Calu3 (cell line): ENCODE measurements at regions not wholly inside any gene's neighbourhood (a gene's known extent, or its start where the extent isn't known, plus 50 kb on each side); places are given as distances from the start of the nearest gene placed in this dataset.

Experiments used
- BruUV-seq: library from RNA; stranded (reverse); fragments of 400-500 nt; replicated peaks from 2 replicates; lab custom pipeline; 2021; lab: Mats Ljungman, UMichigan
- CTCF ChIA-PET: fragments of 300-600 bp; sonication (Branson Sonifier 250); formaldehyde crosslinking; loops from one replicate; lab custom pipeline; 2022; ENCODE audit warnings: antibody characterized with exemption; lab: Charles Lee
- DNase-seq: peaks from one replicate; pipeline ENCODE4 v3.0.0; 2022
- H3K27ac Mint-ChIP-seq: one replicate; pipeline ENCODE4 v1.8.0; 2022; ENCODE audit warnings: mixed read lengths; ENCODE audit not compliant: unreplicated experiment
- H3K27me3 Mint-ChIP-seq: one replicate; pipeline ENCODE4 v1.8.0; 2022; ENCODE audit warnings: mixed read lengths; ENCODE audit not compliant: unreplicated experiment
- H3K36me3 Mint-ChIP-seq: one replicate; pipeline ENCODE4 v1.8.0; 2022; ENCODE audit warnings: mild to moderate bottlenecking, moderate library complexity, mixed read lengths; ENCODE audit not compliant: insufficient read depth, unreplicated experiment
- H3K4me1 Mint-ChIP-seq: one replicate; pipeline ENCODE4 v1.8.0; 2022; ENCODE audit warnings: mild to moderate bottlenecking, low read depth, mixed read lengths; ENCODE audit not compliant: unreplicated experiment
- H3K4me3 Mint-ChIP-seq: one replicate; pipeline ENCODE4 v1.8.0; 2022; ENCODE audit warnings: mild to moderate bottlenecking, low read depth, moderate library complexity, mixed read lengths; ENCODE audit not compliant: unreplicated experiment
- H3K9me3 Mint-ChIP-seq: one replicate; pipeline ENCODE4 v1.8.0; 2022; ENCODE audit warnings: low read depth, mixed read lengths; ENCODE audit not compliant: unreplicated experiment
- intact Hi-C: fragments of 100-400 bp; cut with micrococcal nuclease; formaldehyde crosslinking; loops from one replicate; pipeline ENCODE4 v1.10.0; 2022; ENCODE audit not compliant: unreplicated experiment
- TF ChIP-seq, protein P1 (sequence below): fragments of 200-600 bp; IDR thresholded peaks from one replicate; pipeline ENCODE4 v1.8.0; 2022; ENCODE audit warnings: antibody characterized with exemption; ENCODE audit not compliant: unreplicated experiment

DNA sequence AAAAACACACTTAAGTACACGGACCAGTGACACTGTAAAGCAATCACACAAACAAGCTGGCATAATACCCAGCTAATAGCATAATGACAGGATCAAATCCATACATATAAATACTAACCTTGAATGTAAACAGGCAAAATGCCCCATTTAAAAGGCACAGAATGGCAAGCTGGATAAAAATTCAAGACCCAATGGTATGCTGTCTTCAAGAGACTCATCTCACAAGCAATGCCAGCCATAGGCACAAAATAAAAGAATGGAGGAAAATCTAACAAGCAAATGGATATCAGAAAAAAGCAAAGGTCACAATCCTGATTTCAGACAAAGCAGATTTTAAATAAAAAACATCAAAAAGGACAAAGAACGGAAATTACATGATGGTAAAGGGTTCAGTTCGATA lies 79.1 kb upstream of the PTGFR start:
- Mint-ChIP-seq H3K27me3 (no peaks in the 10 kb centered on the region), H3K9me3 (no peaks in the 10 kb centered on the region), H3K27ac (no peak overlapping the region), H3K36me3 (no peaks in the 10 kb centered on the region), H3K4me3 (no peak overlapping the region), H3K4me1 (no peaks in the 10 kb centered on the region)
- CTCF ChIA-PET, result no interaction called here
- no peak for DNase-seq
- intact Hi-C loops, result loop anchor here (10.0 kb wide), 1 partner anchor 193 kb away; no protein-coding TSS in a partner anchor
- TF ChIP-seq, protein P1, sequence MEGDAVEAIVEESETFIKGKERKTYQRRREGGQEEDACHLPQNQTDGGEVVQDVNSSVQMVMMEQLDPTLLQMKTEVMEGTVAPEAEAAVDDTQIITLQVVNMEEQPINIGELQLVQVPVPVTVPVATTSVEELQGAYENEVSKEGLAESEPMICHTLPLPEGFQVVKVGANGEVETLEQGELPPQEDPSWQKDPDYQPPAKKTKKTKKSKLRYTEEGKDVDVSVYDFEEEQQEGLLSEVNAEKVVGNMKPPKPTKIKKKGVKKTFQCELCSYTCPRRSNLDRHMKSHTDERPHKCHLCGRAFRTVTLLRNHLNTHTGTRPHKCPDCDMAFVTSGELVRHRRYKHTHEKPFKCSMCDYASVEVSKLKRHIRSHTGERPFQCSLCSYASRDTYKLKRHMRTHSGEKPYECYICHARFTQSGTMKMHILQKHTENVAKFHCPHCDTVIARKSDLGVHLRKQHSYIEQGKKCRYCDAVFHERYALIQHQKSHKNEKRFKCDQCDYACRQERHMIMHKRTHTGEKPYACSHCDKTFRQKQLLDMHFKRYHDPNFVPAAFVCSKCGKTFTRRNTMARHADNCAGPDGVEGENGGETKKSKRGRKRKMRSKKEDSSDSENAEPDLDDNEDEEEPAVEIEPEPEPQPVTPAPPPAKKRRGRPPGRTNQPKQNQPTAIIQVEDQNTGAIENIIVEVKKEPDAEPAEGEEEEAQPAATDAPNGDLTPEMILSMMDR, result no peak
- BruUV-seq, result no TSS peak

DNA sequence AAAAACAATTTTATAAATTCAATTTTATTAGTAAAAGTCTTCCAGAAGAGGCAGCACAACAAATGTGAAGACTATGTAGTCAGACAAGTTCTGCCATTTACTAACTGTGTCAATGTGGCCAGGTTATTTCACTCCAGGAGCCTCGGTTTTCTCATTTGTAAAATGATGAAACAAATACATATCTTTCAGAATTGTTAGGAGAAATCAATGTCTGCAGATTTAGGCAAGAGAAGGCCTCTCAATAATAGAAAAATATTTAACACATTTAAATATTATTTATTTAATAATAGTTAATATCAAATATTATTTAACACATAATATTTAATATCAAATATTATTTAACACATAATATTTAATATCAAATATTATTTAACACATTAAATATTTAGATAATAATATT lies 75.6 kb upstream of the PTGFR start:
- no peak overlapping the region for H3K27ac Mint-ChIP-seq
- H3K27me3 Mint-ChIP-seq, result no peaks in the 10 kb centered on the region
- no TSS peak for BruUV-seq
- CTCF ChIA-PET, result no interaction called here
- no peaks in the 10 kb centered on the region for H3K4me1 Mint-ChIP-seq
- no peaks in the 10 kb centered on the region for H3K36me3 Mint-ChIP-seq
- intact Hi-C loops, result loop anchor here (10.0 kb wide), 1 partner anchor 190 kb away; no protein-coding TSS in a partner anchor
- TF ChIP-seq, protein P1, result no peak
- no peak for DNase-seq
- H3K4me3 Mint-ChIP-seq, result no peak overlapping the region
- H3K9me3 Mint-ChIP-seq, result no peaks in the 10 kb centered on the region

DNA sequence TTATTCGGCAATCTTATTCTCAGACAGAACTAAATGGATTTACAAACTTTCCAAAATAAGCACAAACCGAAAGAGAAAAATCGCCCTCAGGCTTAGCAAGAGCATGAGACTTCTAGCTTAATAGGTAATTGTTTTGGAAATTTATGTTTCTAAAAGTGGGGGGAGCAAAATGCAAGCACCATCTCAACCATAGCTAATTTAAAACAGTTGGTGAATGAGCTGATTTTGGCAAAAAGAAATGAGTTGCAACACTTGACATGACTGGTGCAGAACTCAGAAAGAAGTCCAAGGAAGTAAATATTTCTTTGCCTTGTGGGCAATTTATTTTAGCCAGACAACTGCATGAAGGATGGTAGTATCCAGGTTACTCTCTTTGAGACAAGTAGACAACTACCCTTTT lies 71.5 kb upstream of the PTGFR start:
- no peaks in the 10 kb centered on the region for H3K36me3 Mint-ChIP-seq
- TF ChIP-seq, protein P1, result no peak
- no peak for DNase-seq
- intact Hi-C loops, result loop anchor here (10.0 kb wide), 1 partner anchor 185 kb away; no protein-coding TSS in a partner anchor
- H3K4me1 Mint-ChIP-seq, result no peaks in the 10 kb centered on the region
- H3K27me3 Mint-ChIP-seq, result no peaks in the 10 kb centered on the region
- no peak overlapping the region for H3K4me3 Mint-ChIP-seq
- CTCF ChIA-PET, result no interaction called here
- no TSS peak for BruUV-seq
- no peaks in the 10 kb centered on the region for H3K9me3 Mint-ChIP-seq
- no peak overlapping the region for H3K27ac Mint-ChIP-seq

DNA sequence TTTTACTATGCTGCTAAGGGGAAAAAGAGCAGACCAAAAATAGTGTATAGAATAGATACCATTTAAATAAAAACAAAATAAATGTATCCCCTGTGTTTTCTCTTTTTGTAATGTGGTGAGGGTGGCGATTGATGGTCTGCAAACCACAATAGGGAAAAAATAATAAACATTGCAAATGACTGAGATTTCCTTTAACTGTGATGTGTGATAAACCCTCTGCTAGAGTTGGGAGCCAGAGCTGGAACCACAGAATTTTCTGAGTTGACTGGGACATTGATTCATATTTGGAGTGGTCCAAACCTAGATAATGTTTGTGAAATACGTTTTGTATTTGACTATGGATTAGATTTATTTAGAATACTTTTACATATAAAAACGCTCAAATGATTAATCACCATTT lies 70.6 kb upstream of the PTGFR start:
- no TSS peak for BruUV-seq
- no peak overlapping the region for H3K4me3 Mint-ChIP-seq
- no peaks in the 10 kb centered on the region for H3K36me3 Mint-ChIP-seq
- TF ChIP-seq, protein P1, result no peak
- no peak for DNase-seq
- no peak overlapping the region for H3K27ac Mint-ChIP-seq
- H3K27me3 Mint-ChIP-seq, result no peaks in the 10 kb centered on the region
- no peaks in the 10 kb centered on the region for H3K9me3 Mint-ChIP-seq
- CTCF ChIA-PET, result no interaction called here
- intact Hi-C loops, result no loop called here
- H3K4me1 Mint-ChIP-seq, result no peaks in the 10 kb centered on the region
